SU-DHL-6 (cell line): ENCODE measurements at regions not wholly inside any gene's neighbourhood (a gene's known extent, or its start where the extent isn't known, plus 50 kb on each side); places are given as distances from the start of the nearest gene placed in this dataset.

Experiments used
- CTCF ChIP-seq: fragments of 200-600 bp; sonication (generic); IDR thresholded peaks from one replicate; pipeline ENCODE4 v1.5.1; 2017; ENCODE audit warnings: antibody characterized with exemption, mild to moderate bottlenecking, low read length, moderate library complexity; ENCODE audit not compliant: insufficient read depth, poor library complexity, severe bottlenecking
- EZH2phosphoT487 ChIP-seq: fragments of 200-600 bp; sonication (generic), shearing (Covaris generic); conservative IDR thresholded peaks from 2 replicates; pipeline ENCODE4 v1.6.1; 2018; ENCODE audit warnings: mild to moderate bottlenecking, antibody characterized with exemption, low read length, moderate library complexity, mixed read lengths

GRCh38 chr16:51003850-51004566 lies 147.1 kb downstream of the SALL1 start:
- TF ChIP-seq CTCF (no peak), EZH2phosphoT487 (no peak)
